Activated T-cell treated with anti-CD3 and anti-CD28 coated beads, Interleukin-2, amount 50 U/mL, for 24 hours (primary cell): ENCODE measurements at regions not wholly inside any gene's neighbourhood (a gene's known extent, or its start where the extent isn't known, plus 50 kb on each side); places are given as distances from the start of the nearest gene placed in this dataset.

Experiments used
- DNase-seq: peaks from one replicate; pipeline ENCODE4 v3.0.0-alpha.2; 2020
- H3K27ac Mint-ChIP-seq: 2 replicates; pipeline ENCODE4 v1.8.0; 2020; ENCODE audit warnings: mild to moderate bottlenecking, mixed read lengths
- H3K27me3 Mint-ChIP-seq: 2 replicates; pipeline ENCODE4 v1.8.0; 2020; ENCODE audit warnings: mixed read lengths
- H3K36me3 Mint-ChIP-seq: 2 replicates; pipeline ENCODE4 v1.8.0; 2020; ENCODE audit warnings: low read depth, mixed read lengths
- H3K4me1 Mint-ChIP-seq: 2 replicates; pipeline ENCODE4 v1.8.0; 2020; ENCODE audit warnings: low read depth, mixed read lengths
- H3K4me3 Mint-ChIP-seq: 2 replicates; pipeline ENCODE4 v1.8.0; 2020; ENCODE audit warnings: mild to moderate bottlenecking, moderate library complexity, mixed read lengths
- H3K9me3 Mint-ChIP-seq: 2 replicates; pipeline ENCODE4 v1.8.0; 2020; ENCODE audit warnings: mixed read lengths

DNA sequence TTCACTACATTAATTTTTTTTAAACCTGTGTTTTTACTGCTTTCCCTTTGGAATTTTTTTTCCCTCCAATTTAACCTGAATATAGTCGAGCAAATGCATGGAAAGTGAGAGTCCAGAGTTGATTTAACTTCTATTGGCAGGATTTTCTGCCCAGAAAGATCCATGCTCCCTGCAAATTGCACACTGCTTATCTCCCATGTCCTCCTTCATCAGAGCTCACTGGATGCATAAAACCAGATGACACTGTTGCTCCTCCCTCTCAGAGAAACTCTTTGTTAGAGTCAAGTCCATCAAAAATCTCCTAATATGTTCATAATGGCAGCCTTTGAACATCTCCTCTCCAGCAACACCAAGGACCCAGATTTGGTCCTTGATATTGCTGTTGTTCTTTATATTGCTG lies 297.0 kb upstream of the SLC24A2 start:
- Mint-ChIP-seq H3K4me1 (no peaks in the 10 kb centered on the region), H3K27me3 (no peaks in the 10 kb centered on the region), H3K4me3 (no peak overlapping the region), H3K9me3 (peaks cover 6% of the 10 kb centered on the region), H3K36me3 (no peaks in the 10 kb centered on the region), H3K27ac (no peak overlapping the region)
- no peak for DNase-seq

DNA sequence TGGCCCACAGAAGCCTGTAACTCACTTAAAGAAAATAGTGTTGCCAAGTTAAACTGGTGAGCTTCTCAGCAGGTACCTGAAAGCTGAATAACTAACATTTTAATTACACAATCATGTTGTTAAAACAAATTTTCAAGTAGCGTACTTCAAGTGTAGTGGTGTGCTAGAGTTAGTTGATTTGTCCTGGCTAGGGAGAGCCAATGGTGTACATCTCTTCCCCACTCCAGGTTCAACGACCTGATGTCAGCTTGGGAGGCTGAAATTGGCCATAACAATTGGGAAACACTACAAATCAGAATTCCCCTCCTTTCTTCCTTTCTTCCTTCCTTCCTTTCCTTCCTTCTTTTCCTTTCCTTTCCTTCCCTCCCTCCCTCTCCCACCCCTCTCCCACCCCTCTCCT lies 295.3 kb upstream of the SLC24A2 start:
- no peaks in the 10 kb centered on the region for H3K4me1 Mint-ChIP-seq
- no peak for DNase-seq
- no peaks in the 10 kb centered on the region for H3K9me3 Mint-ChIP-seq
- H3K4me3 Mint-ChIP-seq, result no peak overlapping the region
- no peak overlapping the region for H3K27ac Mint-ChIP-seq
- H3K36me3 Mint-ChIP-seq, result no peaks in the 10 kb centered on the region
- H3K27me3 Mint-ChIP-seq, result no peaks in the 10 kb centered on the region

DNA sequence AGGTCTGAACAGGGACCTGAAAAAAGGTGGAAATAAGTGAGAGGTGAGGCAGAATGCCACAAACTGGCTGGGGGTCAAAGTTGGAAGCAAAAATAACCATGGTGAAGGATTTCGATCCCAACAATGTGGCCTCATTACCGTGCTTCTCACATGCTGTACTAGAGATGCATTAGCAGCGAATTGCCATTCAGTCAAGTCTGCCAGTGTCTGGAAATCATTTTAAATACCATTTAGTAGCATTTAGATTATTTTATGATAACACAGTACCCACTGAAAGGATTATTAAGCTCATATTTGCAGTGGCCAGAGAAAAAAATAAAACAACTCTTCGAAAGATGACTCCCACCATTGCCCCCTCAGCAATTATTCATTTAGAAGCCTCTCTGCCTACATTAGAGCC lies 294.6 kb upstream of the SLC24A2 start:
- DNase-seq, result no peak
- Mint-ChIP-seq H3K27ac (no peak overlapping the region), H3K27me3 (no peaks in the 10 kb centered on the region), H3K9me3 (no peaks in the 10 kb centered on the region), H3K36me3 (no peaks in the 10 kb centered on the region), H3K4me1 (no peaks in the 10 kb centered on the region), H3K4me3 (no peak overlapping the region)

DNA sequence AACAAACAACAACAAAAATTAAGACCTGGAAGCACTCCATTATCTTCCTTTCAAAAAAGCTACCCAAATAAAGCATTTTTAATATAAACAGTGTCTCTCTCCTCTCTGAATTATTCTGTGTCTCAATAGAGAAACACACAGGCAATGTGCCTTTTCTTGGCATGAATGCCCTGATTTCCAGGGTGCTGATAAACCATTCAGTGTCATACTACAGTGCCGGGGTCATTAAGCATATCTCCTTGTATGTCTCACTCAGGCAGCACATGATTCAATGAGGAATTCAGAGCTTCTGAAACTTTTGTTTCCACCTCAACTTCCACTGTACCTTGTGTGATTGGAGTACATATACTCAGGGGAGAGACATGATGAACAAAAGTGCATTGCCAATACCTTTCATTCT lies 294.0 kb upstream of the SLC24A2 start:
- no peaks in the 10 kb centered on the region for H3K27me3 Mint-ChIP-seq
- no peak for DNase-seq
- no peaks in the 10 kb centered on the region for H3K36me3 Mint-ChIP-seq
- H3K4me3 Mint-ChIP-seq, result no peak overlapping the region
- H3K4me1 Mint-ChIP-seq, result no peaks in the 10 kb centered on the region
- no peak overlapping the region for H3K27ac Mint-ChIP-seq
- H3K9me3 Mint-ChIP-seq, result no peaks in the 10 kb centered on the region

DNA sequence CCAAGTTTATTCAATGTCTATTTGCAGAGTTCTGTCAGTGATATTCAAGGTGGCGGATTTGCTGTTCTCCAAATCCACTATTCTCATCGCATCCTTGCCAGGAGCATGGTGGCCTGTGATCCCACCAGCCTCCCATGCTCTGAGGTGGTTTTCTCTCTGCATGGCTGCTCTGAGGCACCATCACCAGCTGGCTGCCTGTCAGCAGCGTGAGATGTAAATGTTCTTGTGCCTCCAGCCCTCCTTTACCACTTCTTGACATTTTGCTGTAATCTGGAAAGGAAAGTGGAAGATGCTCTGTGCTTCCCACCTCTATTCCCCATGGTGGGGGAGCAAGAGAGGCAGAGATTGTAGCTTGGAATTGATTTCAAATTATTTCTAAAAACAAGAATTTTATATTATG lies 293.6 kb upstream of the SLC24A2 start:
- Mint-ChIP-seq H3K27ac (no peak overlapping the region), H3K4me1 (no peaks in the 10 kb centered on the region), H3K9me3 (no peaks in the 10 kb centered on the region), H3K4me3 (no peak overlapping the region), H3K27me3 (no peaks in the 10 kb centered on the region), H3K36me3 (no peaks in the 10 kb centered on the region)
- no peak for DNase-seq

DNA sequence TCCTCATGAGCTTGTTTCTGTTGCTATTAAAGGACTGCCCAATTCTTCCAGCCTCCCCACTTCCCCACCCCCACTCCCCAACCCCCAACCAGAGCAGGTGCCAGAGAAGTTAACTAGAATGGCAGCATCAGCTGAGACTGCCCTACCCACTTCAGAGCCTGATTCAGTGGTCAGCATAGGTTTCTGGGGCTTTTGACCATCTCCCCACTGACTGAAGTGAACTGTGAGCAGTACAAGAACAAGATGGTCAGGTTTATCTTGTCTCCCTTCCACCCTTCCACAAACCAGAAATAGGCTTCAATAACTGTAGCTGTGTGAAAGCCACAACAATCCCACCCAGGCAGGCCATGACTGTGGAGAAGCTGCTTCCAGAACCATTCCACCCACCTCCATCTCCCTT lies 289.4 kb upstream of the SLC24A2 start:
- Mint-ChIP-seq H3K27me3 (no peaks in the 10 kb centered on the region), H3K36me3 (no peaks in the 10 kb centered on the region), H3K27ac (no peak overlapping the region), H3K4me3 (no peak overlapping the region), H3K9me3 (no peaks in the 10 kb centered on the region), H3K4me1 (no peaks in the 10 kb centered on the region)
- no peak for DNase-seq

DNA sequence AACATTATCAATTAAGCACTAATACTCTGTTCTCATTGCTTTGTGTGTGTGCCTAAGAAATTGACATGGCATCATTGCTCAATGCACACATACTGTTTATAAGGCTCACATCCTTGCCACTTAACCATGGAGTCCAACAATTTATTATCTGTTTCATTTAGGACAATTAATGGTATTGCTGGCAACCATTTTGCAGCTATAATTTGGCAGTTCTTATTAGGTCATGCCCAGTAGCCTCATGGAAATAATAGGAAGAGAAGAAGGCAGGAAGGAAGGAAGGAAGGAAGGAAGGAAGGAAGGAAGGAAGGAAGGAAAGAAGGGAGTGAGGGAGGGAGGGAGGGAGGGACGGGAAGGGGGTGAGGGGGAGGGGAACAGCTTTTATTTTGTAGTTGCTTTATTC lies 285.5 kb upstream of the SLC24A2 start:
- no peaks in the 10 kb centered on the region for H3K27me3 Mint-ChIP-seq

DNA sequence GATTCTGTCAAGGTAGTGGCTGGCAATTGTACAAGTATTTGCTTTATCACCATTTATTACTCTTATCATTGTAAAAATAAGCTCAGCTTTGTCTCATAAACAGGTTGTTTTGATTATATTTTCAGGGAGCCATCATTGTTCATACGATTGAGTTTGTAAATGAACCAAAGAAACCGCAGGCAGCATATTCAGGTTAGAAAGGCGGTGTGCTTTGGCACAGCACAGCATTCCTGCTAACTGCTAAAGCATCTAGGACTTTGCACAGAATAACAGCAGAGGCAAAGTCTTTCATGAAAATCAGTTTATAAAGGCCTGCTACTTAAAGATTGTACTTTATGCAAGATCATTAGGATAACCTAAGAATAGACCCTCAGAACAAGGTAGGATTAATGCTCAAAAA lies 281.5 kb upstream of the SLC24A2 start:
- peaks cover 11% of the 10 kb centered on the region for H3K4me1 Mint-ChIP-seq
- H3K27me3 Mint-ChIP-seq, result no peaks in the 10 kb centered on the region
- no peak overlapping the region for H3K27ac Mint-ChIP-seq
- no peak for DNase-seq
- no peak overlapping the region for H3K4me3 Mint-ChIP-seq
- H3K36me3 Mint-ChIP-seq, result no peaks in the 10 kb centered on the region
- H3K9me3 Mint-ChIP-seq, result no peaks in the 10 kb centered on the region

More for the DNA sequence above, 285.5 kb upstream of the SLC24A2 start:
- DNase-seq, result no peak
- H3K4me1 Mint-ChIP-seq, result no peaks in the 10 kb centered on the region
- H3K27ac Mint-ChIP-seq, result no peak overlapping the region
- H3K9me3 Mint-ChIP-seq, result no peaks in the 10 kb centered on the region
- H3K4me3 Mint-ChIP-seq, result no peak overlapping the region
- no peaks in the 10 kb centered on the region for H3K36me3 Mint-ChIP-seq

DNA sequence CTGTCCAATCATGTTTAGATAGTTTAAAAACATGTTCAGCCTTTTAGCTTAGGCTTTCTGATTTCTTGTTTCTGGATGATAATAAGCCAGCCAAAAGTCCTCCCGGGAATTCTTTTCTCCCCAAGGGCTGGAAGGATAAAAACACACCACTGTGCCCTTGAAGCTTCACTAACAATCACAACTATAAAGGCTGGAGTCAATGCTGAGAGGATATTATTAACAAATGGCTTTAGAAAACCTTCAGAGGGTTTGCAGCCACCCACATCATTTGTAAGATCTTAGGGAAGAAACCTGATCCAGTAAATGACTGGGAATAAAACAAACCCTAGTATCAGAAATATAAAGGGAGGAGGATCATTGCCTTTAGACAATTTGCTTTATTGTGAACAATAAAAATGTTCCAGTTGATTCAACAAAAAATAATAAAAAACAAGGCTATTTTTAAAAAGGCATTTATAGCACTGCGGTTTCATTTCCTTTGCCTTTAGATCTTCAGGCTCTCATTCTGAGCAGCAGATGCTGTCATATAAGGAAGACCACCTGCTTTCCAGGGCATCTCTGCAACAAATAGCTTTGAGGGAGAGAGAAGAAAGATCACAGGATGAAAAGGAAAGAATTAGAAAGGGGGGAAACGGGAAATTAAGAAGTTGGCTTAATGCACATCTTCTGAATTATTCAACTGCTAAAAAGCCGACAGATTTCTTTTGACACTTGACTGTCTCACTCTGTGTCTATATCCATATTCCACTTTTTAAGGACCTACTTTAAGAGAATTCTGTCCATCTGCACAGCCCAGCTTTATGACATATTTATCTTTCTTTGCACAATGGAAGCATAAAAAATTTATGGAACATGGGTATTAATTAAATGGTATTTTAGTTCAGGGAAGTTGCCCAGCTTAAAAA lies 277.2 kb upstream of the SLC24A2 start:
- peaks cover 19% of the 10 kb centered on the region for H3K4me1 Mint-ChIP-seq
- no peak overlapping the region for H3K27ac Mint-ChIP-seq
- DNase-seq, result no peak
- no peak overlapping the region for H3K4me3 Mint-ChIP-seq
- no peaks in the 10 kb centered on the region for H3K9me3 Mint-ChIP-seq
- H3K27me3 Mint-ChIP-seq, result no peaks in the 10 kb centered on the region
- no peaks in the 10 kb centered on the region for H3K36me3 Mint-ChIP-seq

DNA sequence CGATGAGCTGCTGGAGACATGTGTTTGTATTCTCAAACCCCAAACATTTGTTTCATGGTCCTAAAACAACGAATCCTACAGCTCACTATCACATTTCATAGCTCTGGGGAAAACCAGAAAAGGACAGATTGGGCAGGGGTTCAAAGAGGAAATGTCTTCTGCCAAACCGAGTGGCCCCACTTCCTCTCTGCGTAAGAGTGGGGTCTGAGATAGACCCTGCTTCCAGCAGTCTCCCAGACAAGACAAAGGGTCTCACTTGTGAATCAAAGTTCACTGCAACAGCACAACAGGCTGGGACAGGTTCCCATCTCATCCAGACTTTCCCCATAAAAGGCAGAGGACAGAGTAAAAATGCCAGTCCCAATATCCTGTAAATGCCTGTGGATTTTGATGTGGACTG lies 276.2 kb upstream of the SLC24A2 start:
- no peak overlapping the region for H3K27ac Mint-ChIP-seq
- H3K36me3 Mint-ChIP-seq, result no peaks in the 10 kb centered on the region
- H3K27me3 Mint-ChIP-seq, result no peaks in the 10 kb centered on the region
- H3K4me3 Mint-ChIP-seq, result no peak overlapping the region
- no peak for DNase-seq
- no peaks in the 10 kb centered on the region for H3K9me3 Mint-ChIP-seq
- H3K4me1 Mint-ChIP-seq, result peaks cover 19% of the 10 kb centered on the region

DNA sequence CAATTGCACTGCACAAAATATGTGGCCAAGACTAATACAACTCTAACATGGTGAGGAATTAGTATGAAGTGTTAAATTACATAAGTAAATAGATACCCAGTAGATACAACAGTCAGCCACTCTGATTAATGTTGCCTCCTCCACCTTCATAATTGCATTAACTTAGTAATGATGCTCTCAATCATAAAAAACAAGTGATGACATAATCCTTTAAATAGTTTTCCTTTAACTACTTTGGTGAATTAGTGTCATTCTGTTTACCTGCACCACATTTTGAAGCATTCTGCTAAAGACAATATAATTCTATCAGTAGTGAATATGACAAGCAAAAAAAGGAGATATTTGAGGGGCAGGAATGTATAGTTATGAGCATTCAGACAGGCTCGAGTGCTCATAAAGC lies 265.9 kb upstream of the SLC24A2 start:
- DNase-seq, result no peak
- Mint-ChIP-seq H3K9me3 (no peaks in the 10 kb centered on the region), H3K4me3 (no peak overlapping the region), H3K4me1 (no peaks in the 10 kb centered on the region), H3K27ac (no peak overlapping the region), H3K27me3 (peaks cover 7% of the 10 kb centered on the region), H3K36me3 (no peaks in the 10 kb centered on the region)

DNA sequence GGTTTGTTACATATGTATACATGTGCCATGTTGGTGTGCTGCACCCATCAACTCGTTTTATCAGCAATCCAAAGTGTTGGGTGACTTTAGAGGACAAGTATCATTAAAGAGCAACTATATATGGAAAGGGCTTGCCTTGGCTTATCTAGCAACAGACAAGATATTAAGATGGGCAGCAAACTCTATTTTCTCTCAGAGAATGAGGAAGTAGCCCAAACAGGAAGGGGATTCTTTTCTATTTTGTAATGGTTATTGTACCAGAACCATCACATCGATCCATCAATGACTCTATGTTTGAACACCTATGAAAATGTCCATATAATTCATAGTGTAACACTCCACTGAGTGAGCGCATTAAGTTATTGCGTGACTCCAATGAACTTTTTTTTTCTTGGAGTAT lies 260.1 kb upstream of the SLC24A2 start:
- Mint-ChIP-seq H3K36me3 (no peaks in the 10 kb centered on the region), H3K27me3 (no peaks in the 10 kb centered on the region), H3K27ac (no peak overlapping the region), H3K9me3 (no peaks in the 10 kb centered on the region), H3K4me3 (no peak overlapping the region), H3K4me1 (peaks cover 7% of the 10 kb centered on the region)
- DNase-seq, result no peak

DNA sequence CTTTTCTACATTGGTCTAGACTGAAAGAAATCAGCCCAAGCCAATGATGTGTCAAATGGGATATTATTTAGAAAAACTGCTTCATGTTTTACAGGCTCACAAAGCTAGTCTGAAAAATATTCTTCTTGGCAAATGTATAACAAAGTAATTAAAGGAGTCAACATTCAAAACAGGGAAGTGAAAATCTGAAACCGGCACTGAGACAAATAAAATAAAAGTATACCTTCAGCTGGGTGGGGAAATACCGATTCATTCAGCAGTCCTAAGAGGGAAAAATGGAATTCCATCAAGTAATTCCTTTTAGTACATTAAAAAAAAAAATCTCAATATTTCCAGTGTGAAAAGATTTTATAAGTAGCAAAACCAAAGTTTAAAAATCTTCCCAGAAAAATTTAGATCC lies 259.6 kb upstream of the SLC24A2 start:
- no peak for DNase-seq
- H3K9me3 Mint-ChIP-seq, result no peaks in the 10 kb centered on the region
- no peaks in the 10 kb centered on the region for H3K27me3 Mint-ChIP-seq
- H3K4me1 Mint-ChIP-seq, result peaks cover 11% of the 10 kb centered on the region
- no peaks in the 10 kb centered on the region for H3K36me3 Mint-ChIP-seq
- H3K4me3 Mint-ChIP-seq, result no peak overlapping the region
- H3K27ac Mint-ChIP-seq, result no peak overlapping the region

DNA sequence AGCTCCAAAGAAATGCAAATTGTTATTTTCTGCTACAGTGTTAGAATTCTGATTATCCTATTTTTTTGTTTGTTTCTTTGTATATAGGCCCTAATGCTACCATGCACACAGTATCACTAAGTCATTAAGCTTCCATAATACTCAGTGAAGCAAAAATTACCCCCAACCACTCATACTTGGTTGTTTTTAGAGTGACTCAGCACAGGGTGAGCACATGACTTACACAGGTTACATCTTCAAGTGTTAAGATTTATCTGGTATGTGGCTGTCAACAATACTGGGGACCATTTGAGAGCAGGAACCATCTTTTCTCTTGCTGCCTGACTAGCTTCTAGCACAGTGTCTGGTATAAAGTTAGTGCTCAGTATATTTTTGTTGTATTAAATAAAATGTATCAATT lies 255.8 kb upstream of the SLC24A2 start:
- H3K36me3 Mint-ChIP-seq, result no peaks in the 10 kb centered on the region
- no peaks in the 10 kb centered on the region for H3K27me3 Mint-ChIP-seq
- H3K27ac Mint-ChIP-seq, result no peak overlapping the region
- no peak overlapping the region for H3K4me3 Mint-ChIP-seq
- no peaks in the 10 kb centered on the region for H3K9me3 Mint-ChIP-seq
- no peak for DNase-seq
- peaks cover 32% of the 10 kb centered on the region for H3K4me1 Mint-ChIP-seq

DNA sequence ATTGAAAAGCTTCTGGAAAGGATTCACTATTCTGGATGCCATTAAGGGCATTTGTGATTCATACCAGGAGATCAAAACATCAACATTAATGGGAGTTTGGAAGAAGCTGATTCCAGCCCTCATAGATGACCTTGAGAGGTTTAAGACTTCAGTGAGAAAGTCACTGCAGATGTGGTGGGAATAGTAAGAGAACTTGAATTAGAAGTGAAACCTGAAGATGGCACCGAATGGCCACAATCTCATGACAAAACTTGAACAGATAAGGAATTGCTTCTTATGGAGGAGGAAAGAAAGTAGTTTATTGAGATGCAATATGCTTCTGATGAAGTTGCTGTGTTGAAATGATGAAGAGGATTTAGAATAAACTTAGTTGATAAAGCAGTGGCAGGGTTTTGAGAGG lies 254.6 kb upstream of the SLC24A2 start:
- Mint-ChIP-seq H3K9me3 (no peaks in the 10 kb centered on the region), H3K36me3 (no peaks in the 10 kb centered on the region), H3K4me1 (peaks cover 32% of the 10 kb centered on the region), H3K4me3 (peak overlapping the region; percentile 5), H3K27ac (peak overlapping the region; percentile 1), H3K27me3 (no peaks in the 10 kb centered on the region)
- no peak for DNase-seq

DNA sequence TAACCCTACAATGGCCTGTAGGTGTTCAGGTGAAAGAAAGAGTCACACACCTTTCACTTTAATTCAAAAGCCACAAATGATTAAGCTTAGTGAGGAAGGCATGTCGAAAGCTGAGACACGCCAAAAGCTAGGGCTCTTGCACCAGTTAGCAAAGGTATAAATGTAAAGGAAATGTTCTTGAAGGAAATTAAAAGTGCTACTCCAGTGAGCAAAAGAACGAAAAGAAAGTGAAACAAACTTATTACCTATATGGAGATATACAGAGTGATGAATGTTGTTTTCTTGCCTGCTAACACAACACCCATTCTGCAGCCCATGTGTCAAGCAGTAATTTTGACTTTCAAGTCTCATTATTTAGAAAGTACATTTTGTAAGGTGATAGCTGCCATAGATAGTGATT lies 254.2 kb upstream of the SLC24A2 start:
- Mint-ChIP-seq H3K27ac (peak overlapping the region; percentile 1), H3K4me3 (peak overlapping the region; percentile 5), H3K4me1 (peaks cover 32% of the 10 kb centered on the region), H3K27me3 (no peaks in the 10 kb centered on the region), H3K36me3 (no peaks in the 10 kb centered on the region), H3K9me3 (no peaks in the 10 kb centered on the region)
- DNase-seq, result no peak
